ENCODE measurements at regions not wholly inside any gene's neighbourhood (a gene's known extent, or its start where the extent isn't known, plus 50 kb on each side); places are given as distances from the start of the nearest gene placed in this dataset.

- TF ChIP-seq, protein P1, sequence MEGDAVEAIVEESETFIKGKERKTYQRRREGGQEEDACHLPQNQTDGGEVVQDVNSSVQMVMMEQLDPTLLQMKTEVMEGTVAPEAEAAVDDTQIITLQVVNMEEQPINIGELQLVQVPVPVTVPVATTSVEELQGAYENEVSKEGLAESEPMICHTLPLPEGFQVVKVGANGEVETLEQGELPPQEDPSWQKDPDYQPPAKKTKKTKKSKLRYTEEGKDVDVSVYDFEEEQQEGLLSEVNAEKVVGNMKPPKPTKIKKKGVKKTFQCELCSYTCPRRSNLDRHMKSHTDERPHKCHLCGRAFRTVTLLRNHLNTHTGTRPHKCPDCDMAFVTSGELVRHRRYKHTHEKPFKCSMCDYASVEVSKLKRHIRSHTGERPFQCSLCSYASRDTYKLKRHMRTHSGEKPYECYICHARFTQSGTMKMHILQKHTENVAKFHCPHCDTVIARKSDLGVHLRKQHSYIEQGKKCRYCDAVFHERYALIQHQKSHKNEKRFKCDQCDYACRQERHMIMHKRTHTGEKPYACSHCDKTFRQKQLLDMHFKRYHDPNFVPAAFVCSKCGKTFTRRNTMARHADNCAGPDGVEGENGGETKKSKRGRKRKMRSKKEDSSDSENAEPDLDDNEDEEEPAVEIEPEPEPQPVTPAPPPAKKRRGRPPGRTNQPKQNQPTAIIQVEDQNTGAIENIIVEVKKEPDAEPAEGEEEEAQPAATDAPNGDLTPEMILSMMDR (IDR thresholded peaks at IDR 0.05): no peak
- TF ChIP-seq POLR2A (IDR thresholded peaks at IDR 0.05): no peak
Measured at GRCh38 chr7:109529712-109530111, 960.0 kb downstream of the DNAJB9 start.

Data from right lobe of liver (tissue), 4 donors.